ENCODE measurements at regions not wholly inside any gene's neighbourhood (a gene's known extent, or its start where the extent isn't known, plus 50 kb on each side); places are given as distances from the start of the nearest gene placed in this dataset.

DNA sequence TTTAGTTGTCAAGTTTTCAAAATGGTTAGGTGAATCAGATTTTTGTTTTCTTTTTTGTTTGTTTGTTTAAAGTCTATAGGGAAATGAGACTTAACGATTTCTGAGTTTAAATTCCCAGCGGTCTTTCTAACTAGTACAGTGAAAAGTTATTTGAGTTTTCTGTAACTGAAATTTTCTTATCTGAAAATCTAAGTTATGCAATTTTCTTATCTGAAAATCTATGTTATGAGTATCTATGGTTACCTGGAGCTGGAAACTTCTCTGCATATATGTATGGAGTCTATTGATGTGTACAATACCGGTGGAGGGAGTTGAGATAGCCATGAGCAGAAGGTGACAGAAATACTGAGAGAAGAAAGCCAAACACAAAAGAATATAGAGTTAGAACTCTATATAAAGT, 102.6 kb downstream of the MANEA start:
- no peaks in the 10 kb centered on the region for H3K9me3 ChIP-seq (ENCODE audit: insufficient read depth, low read length)
- no peak for TF ChIP-seq EZH2phosphoT487 (conservative IDR thresholded peaks at IDR 0.05; ENCODE audit: low read length)
- TF ChIP-seq CTCF (IDR thresholded peaks at IDR 0.05; ENCODE audit: insufficient read depth, low read length, poor library complexity, severe bottlenecking): no peak
- no peaks in the 10 kb centered on the region; the same call in 1 of the 2 replicates for H3K9me2 ChIP-seq (replicated peaks; ENCODE audit: insufficient read depth, low read length)
- H3K36me3 ChIP-seq (ENCODE audit: low read length): no peaks in the 10 kb centered on the region
- no peak overlapping the region for H3K27ac ChIP-seq (ENCODE audit: low read depth, low read length)
- H2AFZ ChIP-seq (ENCODE audit: low read depth, low read length, severe bottlenecking): no peak overlapping the region
- H3F3A ChIP-seq (ENCODE audit: insufficient read depth): no peaks in the 10 kb centered on the region
- no peak overlapping the region for H3K4me2 ChIP-seq (ENCODE audit: low read depth, low read length, poor library complexity, severe bottlenecking)
- no peak overlapping the region for H3K9ac ChIP-seq (ENCODE audit: low read length)
- H3K4me3 ChIP-seq (ENCODE audit: insufficient read depth, low read length, poor library complexity, severe bottlenecking): no peak overlapping the region
- H4K20me1 ChIP-seq (ENCODE audit: low read depth, low read length): no peaks in the 10 kb centered on the region
- H3K27me3 ChIP-seq (ENCODE audit: low read length): no peaks in the 10 kb centered on the region
- H3K79me2 ChIP-seq (ENCODE audit: insufficient read depth, low read length): no peaks in the 10 kb centered on the region

DNA sequence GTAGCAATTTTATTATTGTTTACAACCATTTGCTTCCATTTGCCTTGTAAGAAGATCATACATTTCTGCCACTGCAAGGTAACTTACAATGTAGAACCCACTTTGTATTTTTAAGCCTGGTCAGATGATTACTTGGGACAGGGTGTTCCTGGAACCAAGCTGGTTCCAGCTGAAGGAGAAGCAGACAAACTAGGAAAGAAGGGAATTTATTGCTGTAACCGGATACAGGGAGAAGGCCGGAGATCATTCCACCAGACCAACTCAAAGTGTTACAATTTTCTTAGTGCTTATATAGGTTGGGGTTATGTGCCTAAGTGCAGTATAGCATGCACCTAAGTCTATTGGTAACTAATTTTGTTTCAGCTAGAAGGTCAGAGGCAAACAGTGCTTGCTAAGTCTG, 104.4 kb downstream of the MANEA start:
- H3K79me2 ChIP-seq (ENCODE audit: insufficient read depth, low read length): no peaks in the 10 kb centered on the region
- no peaks in the 10 kb centered on the region for H4K20me1 ChIP-seq (ENCODE audit: low read depth, low read length)
- H3K9ac ChIP-seq (ENCODE audit: low read length): no peak overlapping the region
- no peaks in the 10 kb centered on the region for H3K27me3 ChIP-seq (ENCODE audit: low read length)
- H3K36me3 ChIP-seq (ENCODE audit: low read length): no peaks in the 10 kb centered on the region
- no peak overlapping the region for H2AFZ ChIP-seq (ENCODE audit: low read depth, low read length, severe bottlenecking)
- H3K4me3 ChIP-seq (ENCODE audit: insufficient read depth, low read length, poor library complexity, severe bottlenecking): no peak overlapping the region
- H3K9me2 ChIP-seq (replicated peaks; ENCODE audit: insufficient read depth, low read length): no peaks in the 10 kb centered on the region; the same call in 1 of the 2 replicates
- H3K9me3 ChIP-seq (ENCODE audit: insufficient read depth, low read length): no peaks in the 10 kb centered on the region
- TF ChIP-seq EZH2phosphoT487 (conservative IDR thresholded peaks at IDR 0.05; ENCODE audit: low read length) (no peak), CTCF (IDR thresholded peaks at IDR 0.05; ENCODE audit: insufficient read depth, low read length, poor library complexity, severe bottlenecking) (no peak)
- H3K4me2 ChIP-seq (ENCODE audit: low read depth, low read length, poor library complexity, severe bottlenecking): no peak overlapping the region
- H3F3A ChIP-seq (ENCODE audit: insufficient read depth): no peaks in the 10 kb centered on the region
- H3K27ac ChIP-seq (ENCODE audit: low read depth, low read length): no peak overlapping the region

DNA sequence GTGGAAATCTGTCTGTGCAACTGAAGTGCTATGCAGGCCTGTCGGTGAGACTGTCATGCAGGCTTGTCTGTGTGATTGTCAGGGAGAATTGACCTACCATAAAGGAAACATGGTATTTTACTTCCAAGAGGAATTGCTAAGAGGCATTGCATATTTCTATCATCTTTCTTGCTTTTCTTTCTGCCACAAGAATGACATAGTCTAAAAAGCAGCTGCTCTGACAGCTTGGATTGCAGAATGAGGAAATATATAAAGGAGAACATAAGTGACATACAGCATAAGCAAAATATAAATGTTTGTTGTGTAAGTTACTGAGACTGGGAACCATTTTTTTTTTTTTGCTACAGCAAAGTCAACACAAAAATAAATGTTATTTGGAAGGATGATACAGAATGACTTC, 105.1 kb downstream of the MANEA start:
- no peaks in the 10 kb centered on the region for H3K27me3 ChIP-seq (ENCODE audit: low read length)

More for the DNA sequence above, 105.1 kb downstream of the MANEA start:
- no peak for TF ChIP-seq EZH2phosphoT487 (conservative IDR thresholded peaks at IDR 0.05; ENCODE audit: low read length)
- no peak for TF ChIP-seq CTCF (IDR thresholded peaks at IDR 0.05; ENCODE audit: insufficient read depth, low read length, poor library complexity, severe bottlenecking)
- Histone ChIP-seq H3K79me2 (ENCODE audit: insufficient read depth, low read length) (no peaks in the 10 kb centered on the region), H2AFZ (ENCODE audit: low read depth, low read length, severe bottlenecking) (no peak overlapping the region), H3K4me2 (ENCODE audit: low read depth, low read length, poor library complexity, severe bottlenecking) (no peak overlapping the region), H3K9me2 (replicated peaks; ENCODE audit: insufficient read depth, low read length) (no peaks in the 10 kb centered on the region; the same call in 1 of the 2 replicates), H3K36me3 (ENCODE audit: low read length) (no peaks in the 10 kb centered on the region), H3F3A (ENCODE audit: insufficient read depth) (no peaks in the 10 kb centered on the region), H4K20me1 (ENCODE audit: low read depth, low read length) (no peaks in the 10 kb centered on the region), H3K4me3 (ENCODE audit: insufficient read depth, low read length, poor library complexity, severe bottlenecking) (no peak overlapping the region), H3K9ac (ENCODE audit: low read length) (no peak overlapping the region), H3K9me3 (ENCODE audit: insufficient read depth, low read length) (no peaks in the 10 kb centered on the region), H3K27ac (ENCODE audit: low read depth, low read length) (no peak overlapping the region)

Data from SU-DHL-6 (cell line).